B cell (primary cell): ENCODE measurements at regions not wholly inside any gene's neighbourhood (a gene's known extent, or its start where the extent isn't known, plus 50 kb on each side); places are given as distances from the start of the nearest gene placed in this dataset.

Source experiments
- ATAC-seq: fragments of 200-7000 bp; cut with Tn5 transposase; one replicate; pipeline ENCODE4 v1.10.0; 2021; ENCODE audit warnings: low read depth, mild to moderate bottlenecking, moderate number of reproducible peaks, moderate library complexity
- CTCF ChIA-PET: fragments of 350-600 bp; sonication (Branson Sonifier 250); formaldehyde crosslinking; loops from one replicate; lab custom pipeline; 2021; ENCODE audit warnings: antibody characterized with exemption, inconsistent platforms; lab: Charles Lee
- POLR2A ChIA-PET: fragments of 350-600 bp; sonication (Branson Sonifier 250); formaldehyde crosslinking; loops from one replicate; lab custom pipeline; 2021; ENCODE audit warnings: antibody characterized with exemption; lab: Charles Lee
- DNase-seq: peaks from one replicate; pipeline ENCODE4 v3.0.0; 2013
- H2AFZ ChIP-seq: 2 replicates; pipeline ENCODE4 v1.6.1; 2012; ENCODE audit warnings: mild to moderate bottlenecking, low read depth, low read length; ENCODE audit not compliant: insufficient read depth, poor library complexity, severe bottlenecking
- H3K27ac ChIP-seq, 2 donors: 1 replicate in 1 of 2; 2 replicates in 1 of 2; pipeline ENCODE4 v1.5.1; 2012 to 2013; ENCODE audit warnings: low read length in 2 of 2, mild to moderate bottlenecking in 2 of 2, moderate library complexity in 1 of 2
- H3K27me3 ChIP-seq, 4 experiments: fragments of 200-600 bp in 1 of 4; sonication (generic) in 1 of 4; replicated peaks in 1 of 4; 1 replicate in 2 of 4; 2 replicates in 2 of 4; pipeline versions ENCODE4 v1.6.1 to v1.7.0; 2013 to 2016; ENCODE audit warnings: low read length in 3 of 4, mild to moderate bottlenecking in 2 of 4, mixed read lengths in 1 of 4, moderate library complexity in 1 of 4; ENCODE audit not compliant: insufficient read depth in 4 of 4, control insufficient read depth in 3 of 4; ENCODE audit errors: control extremely low read depth in 1 of 4
- H3K36me3 ChIP-seq, 2 experiments: replicated peaks in 1 of 2; 1 replicate in 1 of 2; 2 replicates in 1 of 2; pipeline versions ENCODE4 v1.6.1 to v1.7.1; 2013; ENCODE audit warnings: low read length in 1 of 2; ENCODE audit not compliant: insufficient read depth in 2 of 2, control insufficient read depth in 1 of 2; ENCODE audit errors: control extremely low read depth in 1 of 2, extremely low read depth in 1 of 2
- H3K4me1 ChIP-seq, 2 donors: fragments of 200-600 bp in 1 of 2; sonication (generic) in 1 of 2; 1 replicate in 1 of 2; 2 replicates in 1 of 2; pipeline versions ENCODE4 v1.5.1 to v1.6.1; 2013 to 2017; ENCODE audit warnings: low read length in 2 of 2; ENCODE audit not compliant: control insufficient read depth in 2 of 2, insufficient read depth in 2 of 2
- H3K4me2 ChIP-seq: replicated peaks from 2 replicates; pipeline ENCODE3; 2012; ENCODE audit warnings: mild to moderate bottlenecking, low read depth, low read length; ENCODE audit not compliant: poor library complexity, severe bottlenecking
- H3K4me3 ChIP-seq, 5 experiments: fragments of 200-600 bp in 1 of 5; sonication (generic) in 1 of 5; 1 replicate in 3 of 5; 2 replicates in 2 of 5; pipeline versions ENCODE4 v1.5.1 to v1.7.0; 2011 to 2016; ENCODE audit warnings: low read length in 4 of 5, mild to moderate bottlenecking in 4 of 5, low read depth in 2 of 5, control low read depth in 1 of 5, moderate library complexity in 1 of 5; ENCODE audit not compliant: insufficient read depth in 1 of 5; ENCODE audit errors: control extremely low read depth in 1 of 5, extremely low read depth in 1 of 5
- H3K79me2 ChIP-seq: fragments of 200-600 bp; sonication (generic); one replicate; pipeline ENCODE4 v1.6.0; 2016; ENCODE audit warnings: low read length; ENCODE audit not compliant: control insufficient read depth, insufficient read depth
- H3K9ac ChIP-seq: fragments of 200-600 bp; sonication (generic); 2 replicates; pipeline ENCODE4 v1.6.1; 2017; ENCODE audit warnings: mild to moderate bottlenecking, low read length, moderate library complexity
- H3K9me3 ChIP-seq, 3 donors: one replicate each; pipeline versions ENCODE4 v1.6.1 to v1.7.1; 2013; ENCODE audit warnings: low read length in 2 of 3; ENCODE audit not compliant: control insufficient read depth in 2 of 3, insufficient read depth in 1 of 3; ENCODE audit errors: control extremely low read depth in 1 of 3
- H4K20me1 ChIP-seq: 2 replicates; pipeline ENCODE4 v1.6.0; 2012; ENCODE audit warnings: mild to moderate bottlenecking, low read length; ENCODE audit not compliant: insufficient read depth, control insufficient read depth, poor library complexity, severe bottlenecking
- H3K27ac Mint-ChIP-seq: one replicate; pipeline ENCODE4 v1.8.0; 2021; ENCODE audit warnings: mixed read lengths
- H3K27me3 Mint-ChIP-seq: one replicate; pipeline ENCODE4 v1.8.0; 2021; ENCODE audit warnings: mixed read lengths
- H3K4me1 Mint-ChIP-seq: one replicate; pipeline ENCODE4 v1.8.0; 2021; ENCODE audit warnings: mixed read lengths
- H3K4me3 Mint-ChIP-seq: one replicate; pipeline ENCODE4 v1.8.0; 2021; ENCODE audit warnings: mixed read lengths
- H3K9me3 Mint-ChIP-seq: one replicate; pipeline ENCODE4 v1.8.0; 2022; ENCODE audit warnings: mixed read lengths; ENCODE audit not compliant: insufficient read depth
- EZH2 ChIP-seq: IDR thresholded peaks from 2 replicates; pipeline ENCODE4 v1.6.1; 2012; ENCODE audit warnings: borderline replicate concordance, low read depth, mild to moderate bottlenecking, moderate library complexity, low read length; ENCODE audit not compliant: insufficient read depth, poor library complexity, severe bottlenecking
- intact Hi-C: fragments of 100-400 bp; cut with micrococcal nuclease; formaldehyde crosslinking; loops from one replicate; pipeline ENCODE4 v1.10.0; 2022
- TF ChIP-seq, protein P1 (sequence below): fragments of 200-600 bp; IDR thresholded peaks from one replicate; pipeline ENCODE4 v1.8.0; 2022; ENCODE audit warnings: antibody characterized with exemption, mild to moderate bottlenecking

DNA sequence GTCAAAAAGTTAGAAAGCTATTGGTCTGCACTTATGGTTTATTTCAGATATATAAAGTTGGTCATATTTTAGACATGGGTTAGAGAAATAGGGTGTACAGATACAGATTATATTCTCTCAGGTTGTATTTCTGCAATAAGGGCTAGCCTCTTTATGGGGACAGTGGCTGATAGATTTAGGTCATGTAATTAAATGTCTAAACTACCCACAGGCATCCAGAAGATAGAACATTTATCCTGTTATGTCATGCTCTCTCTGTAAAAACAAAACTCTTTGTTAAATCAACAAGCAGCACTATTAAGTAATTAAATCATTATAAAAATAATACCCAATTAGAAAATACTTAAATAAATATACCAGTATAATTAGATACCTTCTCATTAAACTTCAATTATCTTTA, 612.6 kb upstream of the CITED2 start:
- peaks cover 8% of the 10 kb centered on the region for H3K27me3 Mint-ChIP-seq

DNA sequence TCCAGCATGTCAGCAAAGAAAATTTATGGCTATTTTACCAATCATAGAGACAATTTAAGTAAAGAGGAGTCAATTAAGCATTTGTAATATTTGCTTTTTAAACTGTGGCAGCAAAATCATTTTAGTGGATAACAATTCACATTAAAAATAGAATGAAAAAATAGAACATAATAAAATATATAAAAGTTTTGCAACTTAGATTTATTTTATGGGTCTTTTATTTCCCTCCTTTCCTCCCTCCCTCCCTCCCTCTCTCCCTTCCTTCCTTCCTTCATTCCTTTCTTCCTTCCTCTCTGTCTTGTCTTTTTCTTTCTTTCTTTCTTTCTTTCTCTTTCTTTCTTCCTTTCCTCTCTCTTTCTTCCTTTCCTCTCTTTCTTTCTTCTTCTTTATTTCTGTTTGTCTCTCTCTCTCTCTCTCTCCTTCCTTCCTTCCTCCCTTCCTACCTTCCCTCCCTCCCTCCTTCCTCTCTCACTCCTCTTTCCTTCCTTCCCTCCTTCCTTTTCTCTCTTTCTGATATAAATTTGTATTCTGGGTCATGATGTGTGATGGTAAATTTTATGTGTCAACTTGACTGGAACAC, 610.9 kb upstream of the CITED2 start:
- H3K9me3 ChIP-seq: no peaks in the 10 kb centered on the region
- ATAC-seq (no peak), DNase-seq (no peak)
- TF ChIP-seq, protein P1, sequence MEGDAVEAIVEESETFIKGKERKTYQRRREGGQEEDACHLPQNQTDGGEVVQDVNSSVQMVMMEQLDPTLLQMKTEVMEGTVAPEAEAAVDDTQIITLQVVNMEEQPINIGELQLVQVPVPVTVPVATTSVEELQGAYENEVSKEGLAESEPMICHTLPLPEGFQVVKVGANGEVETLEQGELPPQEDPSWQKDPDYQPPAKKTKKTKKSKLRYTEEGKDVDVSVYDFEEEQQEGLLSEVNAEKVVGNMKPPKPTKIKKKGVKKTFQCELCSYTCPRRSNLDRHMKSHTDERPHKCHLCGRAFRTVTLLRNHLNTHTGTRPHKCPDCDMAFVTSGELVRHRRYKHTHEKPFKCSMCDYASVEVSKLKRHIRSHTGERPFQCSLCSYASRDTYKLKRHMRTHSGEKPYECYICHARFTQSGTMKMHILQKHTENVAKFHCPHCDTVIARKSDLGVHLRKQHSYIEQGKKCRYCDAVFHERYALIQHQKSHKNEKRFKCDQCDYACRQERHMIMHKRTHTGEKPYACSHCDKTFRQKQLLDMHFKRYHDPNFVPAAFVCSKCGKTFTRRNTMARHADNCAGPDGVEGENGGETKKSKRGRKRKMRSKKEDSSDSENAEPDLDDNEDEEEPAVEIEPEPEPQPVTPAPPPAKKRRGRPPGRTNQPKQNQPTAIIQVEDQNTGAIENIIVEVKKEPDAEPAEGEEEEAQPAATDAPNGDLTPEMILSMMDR: no peak
- no peak for TF ChIP-seq EZH2
- H2AFZ ChIP-seq: no peak overlapping the region
- Mint-ChIP-seq H3K4me3 (no peak overlapping the region), H3K4me1 (peaks cover 2% of the 10 kb centered on the region), H3K27me3 (peaks cover 8% of the 10 kb centered on the region), H3K27ac (no peak overlapping the region), H3K9me3 (no peaks in the 10 kb centered on the region)
- no peaks in the 10 kb centered on the region for H3K36me3 ChIP-seq
- POLR2A ChIA-PET: no interaction called here
- no peak overlapping the region for H3K9ac ChIP-seq
- no peak overlapping the region for H3K4me2 ChIP-seq
- no peaks in the 10 kb centered on the region for H3K79me2 ChIP-seq
- H3K27ac ChIP-seq: no peak overlapping the region
- H3K4me3 ChIP-seq: no peak overlapping the region
- CTCF ChIA-PET: no interaction called here
- intact Hi-C loops: no loop called here
- peaks cover 0 to 2% of the 10 kb centered on the region in 2 donors for H3K4me1 ChIP-seq
- H4K20me1 ChIP-seq: no peaks in the 10 kb centered on the region
- H3K27me3 ChIP-seq: no peaks in the 10 kb centered on the region

More for the DNA sequence above, 612.6 kb upstream of the CITED2 start:
- H3K4me1 Mint-ChIP-seq: no peaks in the 10 kb centered on the region
- no peak overlapping the region for H3K4me2 ChIP-seq
- DNase-seq: no peak
- H3K4me3 ChIP-seq: no peak overlapping the region
- H3K27me3 ChIP-seq: no peaks in the 10 kb centered on the region
- H3K4me3 Mint-ChIP-seq: no peak overlapping the region
- TF ChIP-seq, protein P1: no peak
- TF ChIP-seq EZH2: no peak
- H3K9me3 Mint-ChIP-seq: no peaks in the 10 kb centered on the region
- no peak overlapping the region for H2AFZ ChIP-seq
- H3K9ac ChIP-seq: no peak overlapping the region
- H4K20me1 ChIP-seq: no peaks in the 10 kb centered on the region
- H3K36me3 ChIP-seq: no peaks in the 10 kb centered on the region
- intact Hi-C loops: no loop called here
- H3K9me3 ChIP-seq: no peaks in the 10 kb centered on the region
- no peak for ATAC-seq
- ChIA-PET POLR2A (no interaction called here), CTCF (no interaction called here)
- H3K4me1 ChIP-seq: no peaks in the 10 kb centered on the region
- no peaks in the 10 kb centered on the region for H3K79me2 ChIP-seq
- no peak overlapping the region for H3K27ac ChIP-seq
- H3K27ac Mint-ChIP-seq: no peak overlapping the region
